H1 (cell line): ENCODE measurements at regions not wholly inside any gene's neighbourhood (a gene's known extent, or its start where the extent isn't known, plus 50 kb on each side); places are given as distances from the start of the nearest gene placed in this dataset.

Source experiments
- CHD1 ChIP-seq: IDR thresholded peaks from 2 replicates; pipeline ENCODE4 v1.6.1; 2012; ENCODE audit warnings: low read depth, low read length, improper control_type of control experiment
- KDM4A ChIP-seq: IDR thresholded peaks from one replicate; pipeline ENCODE4 v1.7.1; 2012; ENCODE audit warnings: low read depth, mild to moderate bottlenecking, moderate library complexity, low read length, inconsistent platforms; ENCODE audit not compliant: severe bottlenecking
- SRF ChIP-seq: IDR thresholded peaks from 2 replicates; pipeline ENCODE4 v1.6.1; 2011; ENCODE audit warnings: mild to moderate bottlenecking, low read depth, low read length, moderate library complexity
- TBP ChIP-seq: IDR thresholded peaks from 2 replicates; pipeline ENCODE4 v1.6.1; 2011; ENCODE audit warnings: low read depth, low read length, improper control_type of control experiment
- ZNF274 ChIP-seq: IDR thresholded peaks from 2 replicates; pipeline ENCODE4 v1.7.0; 2012; ENCODE audit warnings: low read length, borderline replicate concordance; ENCODE audit errors: extremely low read depth

GRCh38 chr3:8365541-8365940 is 136.1 kb upstream of the LMCD1 start (continued):
- TF ChIP-seq SRF = no peak
- no peak for TF ChIP-seq TBP
- TF ChIP-seq CHD1 = no peak
- TF ChIP-seq KDM4A = no peak
- TF ChIP-seq ZNF274 = no peak
